ENCODE measurements at regions not wholly inside any gene's neighbourhood (a gene's known extent, or its start where the extent isn't known, plus 50 kb on each side); places are given as distances from the start of the nearest gene placed in this dataset.

DNA sequence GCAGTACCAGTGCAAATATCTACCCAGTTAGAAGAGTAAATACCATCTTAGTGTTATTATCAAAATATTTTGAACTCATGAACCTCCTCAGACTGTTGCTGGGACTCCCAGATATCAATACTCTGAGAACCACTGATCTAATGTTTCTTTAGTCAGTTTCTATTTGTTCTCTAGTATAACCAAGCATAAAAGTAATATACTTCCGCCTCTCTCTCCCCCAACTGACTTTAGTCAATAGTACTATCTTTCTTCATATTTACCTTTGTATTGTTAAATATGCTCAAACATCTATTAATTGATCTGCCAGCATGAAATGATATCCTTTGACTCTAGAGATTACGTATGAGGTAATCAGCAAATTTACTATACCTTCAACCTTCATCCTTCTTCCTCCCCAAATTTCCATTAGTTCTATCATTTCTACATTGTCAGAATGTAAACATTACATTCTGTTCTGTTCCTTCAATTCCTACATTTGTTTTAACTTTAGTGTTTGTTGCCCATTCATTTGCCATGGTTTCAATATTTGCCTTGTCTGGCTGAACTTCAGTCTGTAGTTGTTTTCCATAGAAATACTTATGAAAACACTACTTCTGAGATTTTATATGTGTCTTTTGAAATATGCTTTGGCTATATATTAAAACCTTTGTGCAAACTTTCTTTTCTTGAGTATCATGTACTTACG, 192.5 kb upstream of the PDE3A start:
- Histone ChIP-seq H4K8ac (ENCODE audit: low read depth in 2 of 2, low read length in 2 of 2) (no peak overlapping the region), H4K91ac (ENCODE audit: insufficient read depth, low read depth, low read length) (no peak overlapping the region), H3K27me3 (ENCODE audit: control insufficient read depth, insufficient read depth, low read length) (no peaks in the 10 kb centered on the region), H3K9me1 (ENCODE audit: insufficient read depth, low read length) (no peaks in the 10 kb centered on the region), H4K5ac (ENCODE audit: low read depth, low read length) (no peak overlapping the region), H2BK20ac (ENCODE audit: low read depth, low read length) (no peak overlapping the region), H2AFZ (replicated peaks; ENCODE audit: low read length, poor library complexity) (no peak overlapping the region), H3K4me1 (ENCODE audit: control insufficient read depth, insufficient read depth, low read length) (no peaks in the 10 kb centered on the region), H3K36me3 (ENCODE audit: control insufficient read depth, insufficient read depth, low read length) (no peaks in the 10 kb centered on the region), H2BK5ac (ENCODE audit: low read depth, low read length, poor library complexity, severe bottlenecking) (no peak overlapping the region), H3K4ac (ENCODE audit: low read depth, low read length) (no peak overlapping the region), H3K4me3 (ENCODE audit: insufficient read depth, low read depth, low read length) (no peak overlapping the region), H3K9ac (ENCODE audit: low read depth, low read length) (no peak overlapping the region), H3K14ac (replicated peaks; ENCODE audit: low read depth, low read length) (no peak overlapping the region), H3K27ac (ENCODE audit: insufficient read depth, low read length) (no peak overlapping the region), H2BK120ac (ENCODE audit: low read depth, low read length) (no peak overlapping the region), H3K4me2 (ENCODE audit: low read depth, low read length) (no peak overlapping the region), H3K23ac (ENCODE audit: low read depth, low read length) (no peak overlapping the region), H2BK15ac (ENCODE audit: low read depth, low read length) (no peak overlapping the region), H3K9me3 (ENCODE audit: control insufficient read depth, insufficient read depth, low read length) (no peaks in the 10 kb centered on the region), H3K18ac (ENCODE audit: low read depth, low read length) (no peak overlapping the region), H4K20me1 (ENCODE audit: insufficient read depth, low read length) (no peaks in the 10 kb centered on the region), H3K56ac (ENCODE audit: extremely low read depth, insufficient read depth, low read length) (no peak overlapping the region), H3K79me1 (ENCODE audit: low read depth in 1 of 2, low read length in 2 of 2) (no peaks in the 10 kb centered on the region), H2AK5ac (ENCODE audit: low read depth, low read length) (no peak overlapping the region), H2AK9ac (replicated peaks; ENCODE audit: low read depth, low read length, poor library complexity) (no peak overlapping the region)
- no peak for TF ChIP-seq MAFK (IDR thresholded peaks at IDR 0.05; ENCODE audit: low read depth, low read length)
- no peak for TF ChIP-seq MXI1 (IDR thresholded peaks at IDR 0.05; ENCODE audit: borderline replicate concordance, low read depth, low read length)
- TF ChIP-seq POLR2A (IDR thresholded peaks at IDR 0.05; ENCODE audit: low read depth, low read length) = no peak
- TF ChIP-seq CHD1 (IDR thresholded peaks at IDR 0.05; ENCODE audit: low read depth, low read length) = no peak
- TF ChIP-seq CEBPB (IDR thresholded peaks at IDR 0.05; ENCODE audit: low read depth, low read length) = no peak
- TF ChIP-seq FOS (IDR thresholded peaks at IDR 0.05; ENCODE audit: low read depth, low read length) = no peak
- intact Hi-C loops (cut with micrococcal nuclease) (loop anchor here (1.0 kb wide), 1 partner anchor 45 kb away; no protein-coding TSS in a partner anchor), dilution Hi-C loops (cut with HindIII; ENCODE audit: low sequenced_read_pairs, unreplicated experiment) (no loop called here), in situ Hi-C loops (cut with MboI; ENCODE audit: low sequenced_read_pairs) (no loop called here)
- ChIA-PET POLR2A (ENCODE audit: unreplicated experiment) (no interaction called here), CTCF (no interaction called here)
- WGBS, 2 experiments (ENCODE audit: extremely low coverage in 2 of 2, insufficient read length in 1 of 2) = no CpG with 5 or more reads among the region's 3 CpGs
- no TSS peak for BruUV-seq (replicated peaks)
- DNase-seq (no peak), ATAC-seq (ENCODE audit: low read depth) (no peak)
